ENCODE measurements at regions not wholly inside any gene's neighbourhood (a gene's known extent, or its start where the extent isn't known, plus 50 kb on each side); places are given as distances from the start of the nearest gene placed in this dataset.

DNA sequence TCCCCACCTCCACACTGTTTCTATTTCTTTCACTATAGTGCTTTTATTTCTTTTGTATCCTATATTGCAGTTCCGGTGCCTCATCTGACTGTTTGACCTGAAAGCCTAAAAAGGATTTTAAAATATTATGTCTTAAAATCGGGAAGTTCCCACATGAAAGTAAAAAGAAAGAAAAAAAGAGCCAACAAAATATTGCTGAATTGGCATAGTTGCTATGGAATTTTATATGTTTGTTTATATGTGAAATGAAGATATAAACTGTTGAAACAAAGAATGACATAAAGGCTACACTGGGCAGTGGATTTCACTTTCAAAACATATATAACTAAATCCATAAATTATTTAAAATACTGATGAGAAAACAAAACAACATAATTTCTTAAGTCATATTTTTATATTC, 1383.7 kb downstream of the C4orf33 start:
- Histone ChIP-seq H3K4me3 (replicated peaks in 1 of 4; ENCODE audit: control extremely low read depth in 1 of 4, insufficient read depth in 1 of 4, low read depth in 3 of 4, low read length in 4 of 4) (no peak overlapping the region), H4K20me1 (ENCODE audit: control insufficient read depth, extremely low read depth, insufficient read depth, low read length) (no peaks in the 10 kb centered on the region), H3K4me2 (ENCODE audit: extremely low read depth, insufficient read depth, low read length) (no peak overlapping the region), H3K9me3 (ENCODE audit: control insufficient read depth, insufficient read depth, low read depth, low read length) (no peaks in the 10 kb centered on the region), H3K9ac (ENCODE audit: insufficient read depth, low read length) (no peak overlapping the region), H3K27ac (ENCODE audit: insufficient read depth, low read length) (no peak overlapping the region), H3K36me3 (ENCODE audit: control insufficient read depth, insufficient read depth, low read length) (no peaks in the 10 kb centered on the region), H2AFZ (ENCODE audit: low read length) (no peak overlapping the region), H3K79me2 (ENCODE audit: control insufficient read depth, insufficient read depth, low read length) (no peaks in the 10 kb centered on the region), H3K4me1 (ENCODE audit: control insufficient read depth, extremely low read depth, insufficient read depth, low read length) (no peaks in the 10 kb centered on the region), H3K27me3 (ENCODE audit: control insufficient read depth, insufficient read depth, low read length) (no peaks in the 10 kb centered on the region)
- DNase-seq (ENCODE audit: low read depth in 2 of 2): peak in 1 of 2 donors; percentile 21
- TF ChIP-seq, protein P1, sequence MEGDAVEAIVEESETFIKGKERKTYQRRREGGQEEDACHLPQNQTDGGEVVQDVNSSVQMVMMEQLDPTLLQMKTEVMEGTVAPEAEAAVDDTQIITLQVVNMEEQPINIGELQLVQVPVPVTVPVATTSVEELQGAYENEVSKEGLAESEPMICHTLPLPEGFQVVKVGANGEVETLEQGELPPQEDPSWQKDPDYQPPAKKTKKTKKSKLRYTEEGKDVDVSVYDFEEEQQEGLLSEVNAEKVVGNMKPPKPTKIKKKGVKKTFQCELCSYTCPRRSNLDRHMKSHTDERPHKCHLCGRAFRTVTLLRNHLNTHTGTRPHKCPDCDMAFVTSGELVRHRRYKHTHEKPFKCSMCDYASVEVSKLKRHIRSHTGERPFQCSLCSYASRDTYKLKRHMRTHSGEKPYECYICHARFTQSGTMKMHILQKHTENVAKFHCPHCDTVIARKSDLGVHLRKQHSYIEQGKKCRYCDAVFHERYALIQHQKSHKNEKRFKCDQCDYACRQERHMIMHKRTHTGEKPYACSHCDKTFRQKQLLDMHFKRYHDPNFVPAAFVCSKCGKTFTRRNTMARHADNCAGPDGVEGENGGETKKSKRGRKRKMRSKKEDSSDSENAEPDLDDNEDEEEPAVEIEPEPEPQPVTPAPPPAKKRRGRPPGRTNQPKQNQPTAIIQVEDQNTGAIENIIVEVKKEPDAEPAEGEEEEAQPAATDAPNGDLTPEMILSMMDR (conservative IDR thresholded peaks at IDR 0.05 in 1 of 2, IDR thresholded peaks at IDR 0.05 in 1 of 2; ENCODE audit: low read depth in 1 of 2, low read length in 2 of 2): no peak
- no peak for TF ChIP-seq EZH2 (IDR thresholded peaks at IDR 0.05; ENCODE audit: low read length, missing control alignments)

DNA sequence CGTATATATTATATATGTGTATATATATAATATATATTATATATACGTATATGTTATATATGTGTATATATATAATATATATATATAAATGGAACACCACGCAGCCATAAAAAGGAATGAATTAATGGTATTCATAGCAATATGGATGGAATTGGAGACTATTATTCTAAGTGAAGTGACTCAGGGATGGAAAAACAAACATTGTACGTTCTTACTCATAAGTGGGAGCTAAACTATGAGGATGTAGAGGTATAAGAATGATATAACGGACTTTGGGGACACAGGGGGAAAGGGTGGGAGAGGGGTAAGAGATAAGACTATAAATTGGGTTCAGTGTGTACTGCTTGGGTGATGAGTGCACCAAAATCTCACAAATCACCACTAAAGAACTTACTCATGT, 1388.9 kb downstream of the C4orf33 start:
- Histone ChIP-seq H2AFZ (ENCODE audit: low read length) (no peak overlapping the region), H3K9me3 (ENCODE audit: control insufficient read depth, insufficient read depth, low read depth, low read length) (no peaks in the 10 kb centered on the region), H4K20me1 (ENCODE audit: control insufficient read depth, extremely low read depth, insufficient read depth, low read length) (no peaks in the 10 kb centered on the region), H3K4me2 (ENCODE audit: extremely low read depth, insufficient read depth, low read length) (no peak overlapping the region), H3K9ac (ENCODE audit: insufficient read depth, low read length) (no peak overlapping the region), H3K79me2 (ENCODE audit: control insufficient read depth, insufficient read depth, low read length) (no peaks in the 10 kb centered on the region), H3K4me3 (replicated peaks in 1 of 4; ENCODE audit: control extremely low read depth in 1 of 4, insufficient read depth in 1 of 4, low read depth in 3 of 4, low read length in 4 of 4) (no peak overlapping the region), H3K27me3 (ENCODE audit: control insufficient read depth, insufficient read depth, low read length) (no peaks in the 10 kb centered on the region), H3K27ac (ENCODE audit: insufficient read depth, low read length) (no peak overlapping the region), H3K36me3 (ENCODE audit: control insufficient read depth, insufficient read depth, low read length) (no peaks in the 10 kb centered on the region), H3K4me1 (ENCODE audit: control insufficient read depth, extremely low read depth, insufficient read depth, low read length) (no peaks in the 10 kb centered on the region)
- TF ChIP-seq EZH2 (IDR thresholded peaks at IDR 0.05; ENCODE audit: low read length, missing control alignments): no peak
- TF ChIP-seq, protein P1 (conservative IDR thresholded peaks at IDR 0.05 in 1 of 2, IDR thresholded peaks at IDR 0.05 in 1 of 2; ENCODE audit: low read depth in 1 of 2, low read length in 2 of 2): no peak
- DNase-seq (ENCODE audit: low read depth in 2 of 2): no peak

DNA sequence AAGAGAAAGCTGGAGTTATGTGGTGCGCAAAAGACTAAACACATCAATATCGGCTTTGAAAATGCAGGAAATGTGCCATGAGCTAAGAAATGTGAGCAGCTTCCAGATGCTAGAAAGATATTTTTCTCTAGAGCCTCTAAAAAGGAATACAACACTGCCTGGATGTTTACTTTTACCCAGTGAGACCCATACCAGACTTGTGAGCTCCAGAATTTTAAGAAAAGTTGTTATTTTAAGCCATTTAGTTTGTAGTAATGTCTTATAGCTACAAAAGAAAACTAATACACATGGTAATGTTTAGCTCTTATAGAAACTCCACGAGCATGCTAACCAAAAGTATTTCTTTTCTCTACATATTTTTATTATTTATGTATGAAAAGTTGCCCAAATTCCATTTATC, 1389.4 kb downstream of the C4orf33 start:
- no peak for TF ChIP-seq EZH2 (IDR thresholded peaks at IDR 0.05; ENCODE audit: low read length, missing control alignments)
- TF ChIP-seq, protein P1 (conservative IDR thresholded peaks at IDR 0.05 in 1 of 2, IDR thresholded peaks at IDR 0.05 in 1 of 2; ENCODE audit: low read depth in 1 of 2, low read length in 2 of 2): no peak
- Histone ChIP-seq H3K9me3 (ENCODE audit: control insufficient read depth, insufficient read depth, low read depth, low read length) (no peaks in the 10 kb centered on the region), H3K4me3 (replicated peaks in 1 of 4; ENCODE audit: control extremely low read depth in 1 of 4, insufficient read depth in 1 of 4, low read depth in 3 of 4, low read length in 4 of 4) (no peak overlapping the region), H2AFZ (ENCODE audit: low read length) (no peak overlapping the region), H3K27me3 (ENCODE audit: control insufficient read depth, insufficient read depth, low read length) (no peaks in the 10 kb centered on the region), H3K27ac (ENCODE audit: insufficient read depth, low read length) (no peak overlapping the region), H3K4me1 (ENCODE audit: control insufficient read depth, extremely low read depth, insufficient read depth, low read length) (no peaks in the 10 kb centered on the region), H3K9ac (ENCODE audit: insufficient read depth, low read length) (no peak overlapping the region), H3K79me2 (ENCODE audit: control insufficient read depth, insufficient read depth, low read length) (no peaks in the 10 kb centered on the region), H3K36me3 (ENCODE audit: control insufficient read depth, insufficient read depth, low read length) (no peaks in the 10 kb centered on the region), H3K4me2 (ENCODE audit: extremely low read depth, insufficient read depth, low read length) (no peak overlapping the region), H4K20me1 (ENCODE audit: control insufficient read depth, extremely low read depth, insufficient read depth, low read length) (no peaks in the 10 kb centered on the region)
- DNase-seq (ENCODE audit: low read depth in 2 of 2): peak in 1 of 2 donors; percentile 17

Measured in fibroblast of lung (primary cell).